ENCODE measurements at regions not wholly inside any gene's neighbourhood (a gene's known extent, or its start where the extent isn't known, plus 50 kb on each side); places are given as distances from the start of the nearest gene placed in this dataset.

DNA sequence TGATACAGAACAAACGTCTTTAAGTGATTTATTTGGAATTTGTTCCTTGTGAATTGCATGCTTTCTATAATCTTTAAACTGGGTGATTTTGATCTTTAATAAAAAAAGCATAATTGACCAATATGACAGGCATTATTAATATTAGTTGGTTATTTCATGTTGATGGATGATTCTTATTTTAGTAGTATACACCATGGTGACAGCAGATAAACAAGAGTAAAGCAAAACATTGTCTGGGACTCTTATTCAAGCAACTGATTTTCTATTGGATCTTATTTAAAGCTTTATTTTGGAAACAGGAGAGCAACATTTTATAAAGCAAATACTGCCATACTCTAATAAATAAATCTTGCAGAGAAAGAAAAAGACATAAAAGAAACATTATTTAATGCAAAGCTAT is 591.4 kb upstream of the GNPDA2 start:
- Histone ChIP-seq H3K27ac (no peak overlapping the region), H3K4me1 (no peaks in the 10 kb centered on the region), H3K4me3 (no peak overlapping the region), H3K9me3 (no peaks in the 10 kb centered on the region), H3K27me3 (no peaks in the 10 kb centered on the region), H3K36me3 (no peaks in the 10 kb centered on the region)
- intact Hi-C loops (cut with DNase I; ENCODE audit: low total_unique reads), result no loop called here
- DNase-seq, result no peak
- TF ChIP-seq, protein P1, sequence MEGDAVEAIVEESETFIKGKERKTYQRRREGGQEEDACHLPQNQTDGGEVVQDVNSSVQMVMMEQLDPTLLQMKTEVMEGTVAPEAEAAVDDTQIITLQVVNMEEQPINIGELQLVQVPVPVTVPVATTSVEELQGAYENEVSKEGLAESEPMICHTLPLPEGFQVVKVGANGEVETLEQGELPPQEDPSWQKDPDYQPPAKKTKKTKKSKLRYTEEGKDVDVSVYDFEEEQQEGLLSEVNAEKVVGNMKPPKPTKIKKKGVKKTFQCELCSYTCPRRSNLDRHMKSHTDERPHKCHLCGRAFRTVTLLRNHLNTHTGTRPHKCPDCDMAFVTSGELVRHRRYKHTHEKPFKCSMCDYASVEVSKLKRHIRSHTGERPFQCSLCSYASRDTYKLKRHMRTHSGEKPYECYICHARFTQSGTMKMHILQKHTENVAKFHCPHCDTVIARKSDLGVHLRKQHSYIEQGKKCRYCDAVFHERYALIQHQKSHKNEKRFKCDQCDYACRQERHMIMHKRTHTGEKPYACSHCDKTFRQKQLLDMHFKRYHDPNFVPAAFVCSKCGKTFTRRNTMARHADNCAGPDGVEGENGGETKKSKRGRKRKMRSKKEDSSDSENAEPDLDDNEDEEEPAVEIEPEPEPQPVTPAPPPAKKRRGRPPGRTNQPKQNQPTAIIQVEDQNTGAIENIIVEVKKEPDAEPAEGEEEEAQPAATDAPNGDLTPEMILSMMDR (IDR thresholded peaks at IDR 0.05), result no peak
- no peak for TF ChIP-seq POLR2A (IDR thresholded peaks at IDR 0.05)

DNA sequence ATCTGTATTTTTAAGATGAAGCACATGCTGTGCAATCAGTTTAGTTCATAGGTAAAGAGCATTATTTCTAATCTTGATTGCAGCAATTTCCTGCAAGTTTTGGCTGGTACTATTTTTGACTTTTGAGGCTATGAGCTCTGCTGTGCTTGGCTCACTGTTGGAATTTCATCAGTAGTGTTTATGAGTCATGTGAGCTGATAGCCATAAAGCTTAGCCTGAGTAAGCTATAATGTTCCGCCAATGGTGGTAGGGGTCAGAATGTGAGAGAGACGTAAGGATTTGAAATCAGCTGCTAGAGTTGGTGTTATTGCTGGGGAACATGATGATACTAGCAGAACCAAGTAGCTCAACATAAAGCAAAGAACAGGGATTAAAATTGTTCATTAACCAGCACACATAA is 590.9 kb upstream of the GNPDA2 start:
- DNase-seq, result no peak
- H3K4me3 ChIP-seq, result no peak overlapping the region
- no peaks in the 10 kb centered on the region for H3K9me3 ChIP-seq
- TF ChIP-seq POLR2A (IDR thresholded peaks at IDR 0.05), result no peak
- no peaks in the 10 kb centered on the region for H3K27me3 ChIP-seq
- no peaks in the 10 kb centered on the region for H3K36me3 ChIP-seq
- no peak overlapping the region for H3K27ac ChIP-seq
- intact Hi-C loops (cut with DNase I; ENCODE audit: low total_unique reads), result no loop called here
- H3K4me1 ChIP-seq, result no peaks in the 10 kb centered on the region

DNA sequence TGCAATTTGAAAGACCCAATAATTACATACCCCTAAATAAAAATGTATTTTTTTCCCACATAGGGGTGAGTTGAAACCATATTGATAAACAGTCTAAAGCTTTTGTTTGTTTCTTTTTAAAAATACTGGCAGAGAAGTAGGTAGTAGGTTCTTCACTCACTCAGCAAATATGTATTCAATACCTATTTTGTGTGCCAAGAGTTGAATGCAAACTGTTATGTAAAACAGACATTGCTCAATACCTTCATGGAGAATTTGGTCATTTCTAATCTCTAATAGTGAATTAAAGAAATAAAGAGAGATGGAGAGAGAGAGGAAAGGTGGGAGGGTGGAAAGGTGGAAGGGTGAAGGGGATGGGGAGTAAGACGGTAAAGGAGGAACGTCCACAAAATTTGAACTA is 589.9 kb upstream of the GNPDA2 start:
- Histone ChIP-seq H3K4me3 (no peak overlapping the region), H3K4me1 (no peaks in the 10 kb centered on the region), H3K27me3 (no peaks in the 10 kb centered on the region), H3K9me3 (no peaks in the 10 kb centered on the region), H3K36me3 (no peaks in the 10 kb centered on the region), H3K27ac (no peak overlapping the region)
- intact Hi-C loops (cut with DNase I; ENCODE audit: low total_unique reads), result no loop called here
- TF ChIP-seq POLR2A (IDR thresholded peaks at IDR 0.05), result no peak
- TF ChIP-seq, protein P1 (IDR thresholded peaks at IDR 0.05), result no peak
- no peak for DNase-seq

DNA sequence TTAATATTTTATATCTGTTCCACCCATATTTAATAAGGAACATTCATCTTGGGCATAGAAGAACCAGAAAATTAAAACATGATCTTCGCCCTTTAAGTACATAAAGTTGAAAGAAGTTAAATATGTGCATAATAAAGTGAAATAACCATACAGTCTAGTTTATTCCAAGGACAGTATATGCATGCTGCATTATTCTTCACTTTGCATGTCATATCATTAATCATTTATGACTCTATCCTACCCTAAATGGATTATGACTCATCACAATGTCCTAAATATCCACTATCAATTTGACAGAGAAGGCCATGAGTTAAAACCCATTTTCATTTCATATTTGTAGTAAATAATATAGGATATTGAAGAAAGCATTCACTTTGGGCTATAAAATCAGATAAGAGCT is 576.5 kb upstream of the GNPDA2 start:
- TF ChIP-seq, protein P1 (IDR thresholded peaks at IDR 0.05), result no peak
- no peak for TF ChIP-seq POLR2A (IDR thresholded peaks at IDR 0.05)
- H3K27me3 ChIP-seq, result no peaks in the 10 kb centered on the region
- no peak overlapping the region for H3K4me3 ChIP-seq
- H3K9me3 ChIP-seq, result no peaks in the 10 kb centered on the region
- no peak for DNase-seq
- H3K27ac ChIP-seq, result no peak overlapping the region
- H3K36me3 ChIP-seq, result no peaks in the 10 kb centered on the region
- H3K4me1 ChIP-seq, result no peaks in the 10 kb centered on the region
- intact Hi-C loops (cut with DNase I; ENCODE audit: low total_unique reads), result no loop called here

DNA sequence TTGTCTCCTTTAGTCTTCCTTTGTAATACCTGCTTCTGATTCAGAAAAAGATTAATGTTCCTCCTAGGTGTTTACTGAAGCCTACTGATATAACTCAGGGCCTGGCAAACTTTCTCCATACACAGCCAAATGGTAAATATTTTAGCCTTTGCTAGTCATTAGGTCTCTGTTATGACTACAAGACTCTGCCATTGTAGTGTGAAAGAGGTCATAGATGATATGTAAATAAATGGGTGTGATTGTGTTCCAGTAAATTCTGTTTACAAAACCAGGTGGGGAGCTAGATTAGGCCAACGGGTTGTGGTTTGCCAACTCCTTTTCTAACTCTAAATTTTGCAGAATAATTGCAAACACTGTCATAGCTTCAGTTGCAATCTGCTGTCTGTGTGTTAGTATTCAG is 568.1 kb upstream of the GNPDA2 start:
- no peaks in the 10 kb centered on the region for H3K4me1 ChIP-seq
- no peaks in the 10 kb centered on the region for H3K27me3 ChIP-seq
- TF ChIP-seq POLR2A (IDR thresholded peaks at IDR 0.05), result no peak
- TF ChIP-seq, protein P1 (IDR thresholded peaks at IDR 0.05), result no peak
- intact Hi-C loops (cut with DNase I; ENCODE audit: low total_unique reads), result no loop called here
- no peak for DNase-seq
- no peak overlapping the region for H3K27ac ChIP-seq
- H3K9me3 ChIP-seq, result no peaks in the 10 kb centered on the region
- no peaks in the 10 kb centered on the region for H3K36me3 ChIP-seq
- H3K4me3 ChIP-seq, result no peak overlapping the region

DNA sequence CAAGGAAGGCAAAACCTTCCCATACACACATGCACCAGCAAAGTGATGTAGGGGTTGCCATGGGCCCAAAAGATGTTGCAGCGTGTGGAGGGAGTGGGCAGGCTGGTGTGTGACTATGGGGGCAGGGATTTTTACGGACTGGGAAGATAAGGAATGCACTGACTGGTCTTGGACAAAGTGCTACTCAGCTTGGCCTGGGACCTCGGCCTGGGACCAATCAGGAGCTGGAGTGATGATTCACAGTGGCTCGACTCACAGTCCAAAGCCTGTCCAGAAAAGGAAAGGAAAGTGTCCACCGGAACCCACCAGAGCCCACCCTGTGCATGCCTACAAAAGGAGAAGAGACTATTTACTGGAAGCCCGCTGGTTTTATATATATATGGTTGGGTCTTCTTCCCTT is 567.0 kb upstream of the GNPDA2 start:
- no peak for DNase-seq
- Histone ChIP-seq H3K4me3 (no peak overlapping the region), H3K27ac (no peak overlapping the region), H3K27me3 (no peaks in the 10 kb centered on the region), H3K9me3 (no peaks in the 10 kb centered on the region), H3K36me3 (no peaks in the 10 kb centered on the region), H3K4me1 (no peaks in the 10 kb centered on the region)
- TF ChIP-seq POLR2A (IDR thresholded peaks at IDR 0.05), result no peak
- TF ChIP-seq, protein P1 (IDR thresholded peaks at IDR 0.05), result no peak
- intact Hi-C loops (cut with DNase I; ENCODE audit: low total_unique reads), result no loop called here

All from uterus (tissue), 3 donors.